ENCODE measurements at regions not wholly inside any gene's neighbourhood (a gene's known extent, or its start where the extent isn't known, plus 50 kb on each side); places are given as distances from the start of the nearest gene placed in this dataset.
"Not testable (repeated sequence)": the region's sequence is repeated elsewhere in the genome, so short reads cannot be mapped to it uniquely, and the experiment has no call there.

DNA sequence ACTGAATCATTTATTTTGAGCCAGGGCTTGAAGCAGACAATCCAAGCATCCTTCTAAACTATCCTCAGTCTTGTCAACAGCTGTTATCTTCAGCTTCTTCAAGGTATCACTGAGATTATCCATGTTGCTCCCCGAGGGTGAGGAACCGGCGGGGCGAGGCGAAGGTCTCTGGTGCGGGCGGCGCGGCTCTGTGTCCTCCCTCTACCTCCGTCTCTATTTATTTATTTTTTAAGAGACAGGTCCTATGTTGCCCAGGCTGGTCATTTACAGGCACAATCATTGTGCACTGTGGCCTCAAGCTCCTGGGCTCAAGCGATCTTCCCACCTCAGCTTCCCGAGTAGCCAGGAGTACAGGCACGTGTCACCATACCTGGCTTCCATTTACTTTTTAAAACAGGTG, 130.0 kb downstream of the SRGAP2 start:
- TF ChIP-seq POLR2A (IDR thresholded peaks at IDR 0.05; ENCODE audit: extremely low read depth, insufficient read length); MYC (IDR thresholded peaks at IDR 0.05; ENCODE audit: low read depth, low read length): not testable (repeated sequence)
- TF ChIP-seq, protein P1, sequence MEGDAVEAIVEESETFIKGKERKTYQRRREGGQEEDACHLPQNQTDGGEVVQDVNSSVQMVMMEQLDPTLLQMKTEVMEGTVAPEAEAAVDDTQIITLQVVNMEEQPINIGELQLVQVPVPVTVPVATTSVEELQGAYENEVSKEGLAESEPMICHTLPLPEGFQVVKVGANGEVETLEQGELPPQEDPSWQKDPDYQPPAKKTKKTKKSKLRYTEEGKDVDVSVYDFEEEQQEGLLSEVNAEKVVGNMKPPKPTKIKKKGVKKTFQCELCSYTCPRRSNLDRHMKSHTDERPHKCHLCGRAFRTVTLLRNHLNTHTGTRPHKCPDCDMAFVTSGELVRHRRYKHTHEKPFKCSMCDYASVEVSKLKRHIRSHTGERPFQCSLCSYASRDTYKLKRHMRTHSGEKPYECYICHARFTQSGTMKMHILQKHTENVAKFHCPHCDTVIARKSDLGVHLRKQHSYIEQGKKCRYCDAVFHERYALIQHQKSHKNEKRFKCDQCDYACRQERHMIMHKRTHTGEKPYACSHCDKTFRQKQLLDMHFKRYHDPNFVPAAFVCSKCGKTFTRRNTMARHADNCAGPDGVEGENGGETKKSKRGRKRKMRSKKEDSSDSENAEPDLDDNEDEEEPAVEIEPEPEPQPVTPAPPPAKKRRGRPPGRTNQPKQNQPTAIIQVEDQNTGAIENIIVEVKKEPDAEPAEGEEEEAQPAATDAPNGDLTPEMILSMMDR (IDR thresholded peaks at IDR 0.05; ENCODE audit: low read depth, low read length): not testable (repeated sequence)
- TF ChIP-seq, protein P2, sequence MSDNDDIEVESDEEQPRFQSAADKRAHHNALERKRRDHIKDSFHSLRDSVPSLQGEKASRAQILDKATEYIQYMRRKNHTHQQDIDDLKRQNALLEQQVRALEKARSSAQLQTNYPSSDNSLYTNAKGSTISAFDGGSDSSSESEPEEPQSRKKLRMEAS (IDR thresholded peaks at IDR 0.05; ENCODE audit: low read depth, low read length): not testable (repeated sequence)

All from NB4 (cell line).